PC-3 (cell line): ENCODE measurements at regions not wholly inside any gene's neighbourhood (a gene's known extent, or its start where the extent isn't known, plus 50 kb on each side); places are given as distances from the start of the nearest gene placed in this dataset.

ENCODE experiments used
- EZH2 ChIP-seq: fragments of 300-600 bp; sonication (generic); IDR thresholded peaks from one replicate; pipeline ENCODE4 v1.6.1; 2017; ENCODE audit warnings: antibody characterized with exemption, mild to moderate bottlenecking, low read length; ENCODE audit not compliant: unreplicated experiment
- EZH2phosphoT487 ChIP-seq: fragments of 300-600 bp; sonication (generic); IDR thresholded peaks from 2 replicates; pipeline ENCODE4 v1.6.1; 2018; ENCODE audit warnings: mild to moderate bottlenecking, antibody characterized with exemption, low read length, borderline replicate concordance
- TF ChIP-seq, protein P1 (sequence below): fragments of 300-600 bp; sonication (generic); conservative IDR thresholded peaks from 2 replicates; pipeline ENCODE4 v1.5.1; 2017; ENCODE audit warnings: antibody characterized with exemption, low read depth, mild to moderate bottlenecking, low read length

- TF ChIP-seq, protein P1, sequence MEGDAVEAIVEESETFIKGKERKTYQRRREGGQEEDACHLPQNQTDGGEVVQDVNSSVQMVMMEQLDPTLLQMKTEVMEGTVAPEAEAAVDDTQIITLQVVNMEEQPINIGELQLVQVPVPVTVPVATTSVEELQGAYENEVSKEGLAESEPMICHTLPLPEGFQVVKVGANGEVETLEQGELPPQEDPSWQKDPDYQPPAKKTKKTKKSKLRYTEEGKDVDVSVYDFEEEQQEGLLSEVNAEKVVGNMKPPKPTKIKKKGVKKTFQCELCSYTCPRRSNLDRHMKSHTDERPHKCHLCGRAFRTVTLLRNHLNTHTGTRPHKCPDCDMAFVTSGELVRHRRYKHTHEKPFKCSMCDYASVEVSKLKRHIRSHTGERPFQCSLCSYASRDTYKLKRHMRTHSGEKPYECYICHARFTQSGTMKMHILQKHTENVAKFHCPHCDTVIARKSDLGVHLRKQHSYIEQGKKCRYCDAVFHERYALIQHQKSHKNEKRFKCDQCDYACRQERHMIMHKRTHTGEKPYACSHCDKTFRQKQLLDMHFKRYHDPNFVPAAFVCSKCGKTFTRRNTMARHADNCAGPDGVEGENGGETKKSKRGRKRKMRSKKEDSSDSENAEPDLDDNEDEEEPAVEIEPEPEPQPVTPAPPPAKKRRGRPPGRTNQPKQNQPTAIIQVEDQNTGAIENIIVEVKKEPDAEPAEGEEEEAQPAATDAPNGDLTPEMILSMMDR, result no peak
- TF ChIP-seq EZH2 (no peak), EZH2phosphoT487 (no peak)
Measured at GRCh38 chr5:67983251-67984110, 232.1 kb upstream of the PIK3R1 start.
